Mesendoderm (in vitro differentiated cells): ENCODE measurements at regions not wholly inside any gene's neighbourhood (a gene's known extent, or its start where the extent isn't known, plus 50 kb on each side); places are given as distances from the start of the nearest gene placed in this dataset.
"Not testable (repeated sequence)": the region's sequence is repeated elsewhere in the genome, so short reads cannot be mapped to it uniquely, and the experiment has no call there.

Source experiments
- DNase-seq: peaks from one replicate; pipeline ENCODE4 v3.0.0; 2013
- H2AK5ac ChIP-seq: 2 replicates; pipeline ENCODE4 v1.6.1; 2013; ENCODE audit warnings: low read length, inconsistent platforms
- H2BK120ac ChIP-seq: 2 replicates; pipeline ENCODE4 v1.6.1; 2013; ENCODE audit warnings: low read depth, mild to moderate bottlenecking, low read length, moderate library complexity, mixed read lengths
- H2BK15ac ChIP-seq: replicated peaks from 2 replicates; pipeline ENCODE4 v1.6.1; 2013; ENCODE audit warnings: low read depth, mild to moderate bottlenecking, moderate library complexity
- H2BK5ac ChIP-seq: 2 replicates; pipeline ENCODE4 v1.6.1; 2013; ENCODE audit warnings: low read length, inconsistent platforms
- H3K18ac ChIP-seq: 2 replicates; pipeline ENCODE4 v1.6.1; 2013; ENCODE audit warnings: mild to moderate bottlenecking, low read length, mixed read lengths
- H3K23ac ChIP-seq: one replicate; pipeline ENCODE4 v1.6.1; 2013; ENCODE audit warnings: low read length
- H3K27ac ChIP-seq: 2 replicates; pipeline ENCODE4 v1.5.1; 2013; ENCODE audit warnings: low read depth, mild to moderate bottlenecking, inconsistent platforms, low read length, moderate library complexity
- H3K27me3 ChIP-seq: 2 replicates; pipeline ENCODE4 v1.6.1; 2013; ENCODE audit warnings: low read length, control low read depth, mild to moderate bottlenecking, inconsistent platforms; ENCODE audit not compliant: insufficient read depth, poor library complexity
- H3K36me3 ChIP-seq: 2 replicates; pipeline ENCODE4 v1.6.1; 2013; ENCODE audit warnings: low read length, inconsistent platforms; ENCODE audit not compliant: control insufficient read depth, insufficient read depth
- H3K4ac ChIP-seq: one replicate; pipeline ENCODE4 v1.6.1; 2013; ENCODE audit warnings: low read depth, mild to moderate bottlenecking, low read length, moderate library complexity
- H3K4me1 ChIP-seq: 2 replicates; pipeline ENCODE4 v1.6.1; 2013; ENCODE audit warnings: low read depth, low read length, inconsistent platforms; ENCODE audit not compliant: control insufficient read depth
- H3K4me2 ChIP-seq: 2 replicates; pipeline ENCODE4 v1.6.1; 2013; ENCODE audit warnings: low read length
- H3K4me3 ChIP-seq: 2 replicates; pipeline ENCODE4 v1.5.1; 2013; ENCODE audit warnings: mild to moderate bottlenecking, low read length
- H3K56ac ChIP-seq: one replicate; pipeline ENCODE4 v1.6.1; 2013; ENCODE audit warnings: low read length
- H3K79me1 ChIP-seq: 2 replicates; pipeline ENCODE4 v1.6.1; 2013; ENCODE audit warnings: low read length, inconsistent platforms
- H3K79me2 ChIP-seq: 2 replicates; pipeline ENCODE4 v1.6.1; 2013; ENCODE audit warnings: mild to moderate bottlenecking, low read length; ENCODE audit not compliant: control insufficient read depth, insufficient read depth
- H3K9ac ChIP-seq: 2 replicates; pipeline ENCODE4 v1.6.1; 2013; ENCODE audit warnings: low read length, inconsistent platforms
- H4K5ac ChIP-seq: one replicate; pipeline ENCODE4 v1.6.1; 2013; ENCODE audit warnings: low read length
- H4K8ac ChIP-seq: one replicate; pipeline ENCODE4 v1.6.1; 2013; ENCODE audit warnings: low read depth, mild to moderate bottlenecking, control low read depth, low read length, moderate library complexity
- WGBS: extraction: QIAGEN DNeasy Blood & Tissue Kit; methylation state at CpG from one replicate; pipeline ENCODE4 v1.1.7; 2013; ENCODE audit warnings: low lambda C conversion rate, missing lambda C conversion rate; ENCODE audit not compliant: insufficient coverage; ENCODE audit errors: extremely low coverage; 5-methylcytosine and 5-hydroxymethylcytosine counted together

- no peak overlapping the region for H4K8ac ChIP-seq
- WGBS = no CpG with 5 or more reads among the region's 17 CpGs
- no peak overlapping the region for H3K4me2 ChIP-seq
- no peak overlapping the region for H2BK5ac ChIP-seq
- no peaks in the 10 kb centered on the region for H3K27me3 ChIP-seq
- H3K4me1 ChIP-seq = no peaks in the 10 kb centered on the region
- no peak overlapping the region for H3K4ac ChIP-seq
- H3K79me1 ChIP-seq = no peaks in the 10 kb centered on the region
- no peak overlapping the region for H3K23ac ChIP-seq
- H3K9ac ChIP-seq = no peak overlapping the region
- no peak overlapping the region for H3K4me3 ChIP-seq
- DNase-seq = no peak
- H4K5ac ChIP-seq = no peak overlapping the region
- H3K36me3 ChIP-seq = no peaks in the 10 kb centered on the region
- no peaks in the 10 kb centered on the region for H3K79me2 ChIP-seq
- no peak overlapping the region for H3K27ac ChIP-seq
- H2BK15ac ChIP-seq = no peak overlapping the region
- no peak overlapping the region for H3K56ac ChIP-seq
- H2AK5ac ChIP-seq = no peak overlapping the region
- H2BK120ac ChIP-seq = no peak overlapping the region
- H3K18ac ChIP-seq = no peak overlapping the region
Measured at GRCh38 chr5:26326153-26326759, 712.1 kb downstream of the CDH9 start.

DNA sequence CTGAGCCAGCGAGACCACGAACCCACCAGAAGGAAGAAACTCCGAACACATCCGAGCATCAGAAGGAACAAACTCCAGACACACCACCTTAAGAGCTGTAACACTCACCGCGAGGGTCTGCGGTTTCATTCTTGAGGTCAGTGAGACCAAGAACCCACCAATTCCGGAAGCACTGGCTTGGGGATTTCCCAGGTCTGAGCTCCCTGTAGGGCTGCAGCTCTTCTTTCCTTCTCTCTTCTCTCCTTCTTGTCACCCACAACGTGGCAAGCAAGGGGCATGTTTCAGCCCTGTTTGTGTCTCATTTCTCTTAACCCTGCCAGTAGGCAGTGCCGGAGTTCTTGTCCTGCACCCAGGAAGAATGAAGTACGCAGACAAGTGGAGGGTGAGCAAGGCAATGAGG, 713.0 kb downstream of the CDH9 start:
- not testable (repeated sequence) for H3K79me1 ChIP-seq, H3K4me1 ChIP-seq, H3K4ac ChIP-seq, H2BK15ac ChIP-seq, H3K23ac ChIP-seq, H4K8ac ChIP-seq, H3K27ac ChIP-seq, H3K36me3 ChIP-seq, H2AK5ac ChIP-seq, DNase-seq, H3K56ac ChIP-seq, H2BK5ac ChIP-seq, H3K18ac ChIP-seq, H3K27me3 ChIP-seq, H3K4me2 ChIP-seq, H3K79me2 ChIP-seq, H3K9ac ChIP-seq, H3K4me3 ChIP-seq, H2BK120ac ChIP-seq, H4K5ac ChIP-seq
- no CpG with 5 or more reads among the region's 11 CpGs for WGBS

DNA sequence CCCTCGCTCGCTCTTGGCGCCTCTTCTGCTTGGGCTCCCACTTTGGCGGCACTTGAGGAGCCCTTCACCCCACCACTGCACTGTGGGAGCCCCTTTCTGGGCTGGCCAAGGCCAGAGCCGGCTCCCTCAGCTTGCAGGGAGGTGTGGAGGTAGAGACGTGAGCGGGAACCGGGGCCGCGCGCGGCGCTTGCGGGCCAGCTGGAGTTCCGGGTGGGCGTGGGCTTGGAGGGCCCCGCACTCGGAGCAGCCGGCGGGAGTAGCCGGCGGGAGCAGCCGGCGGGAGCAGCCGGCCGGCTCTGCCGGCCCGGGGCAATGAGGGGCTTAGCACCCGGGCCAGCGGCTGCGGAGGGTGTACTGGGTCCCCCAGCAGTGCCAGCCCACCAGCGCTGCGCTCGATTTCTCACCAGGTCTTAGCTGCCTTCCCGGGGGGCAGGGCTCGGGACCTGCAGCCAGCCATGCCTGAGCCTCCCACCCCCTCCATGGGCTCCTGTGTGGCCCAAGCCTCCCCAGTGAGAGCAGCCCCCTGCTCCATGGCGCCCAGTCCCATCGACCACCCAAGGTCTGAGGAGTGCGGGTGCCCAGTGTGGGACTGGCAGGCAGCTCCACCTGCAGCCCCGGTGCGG, 714.0 kb downstream of the CDH9 start:
- not testable (repeated sequence) for H3K79me2 ChIP-seq, H2BK15ac ChIP-seq, H3K4me3 ChIP-seq, H2BK5ac ChIP-seq, H3K4ac ChIP-seq, H3K23ac ChIP-seq, H3K36me3 ChIP-seq, H3K56ac ChIP-seq, H2AK5ac ChIP-seq, DNase-seq, H3K4me1 ChIP-seq, H3K18ac ChIP-seq, H3K4me2 ChIP-seq, H3K27me3 ChIP-seq, H4K5ac ChIP-seq, H3K27ac ChIP-seq, H3K79me1 ChIP-seq, H2BK120ac ChIP-seq, H3K9ac ChIP-seq, H4K8ac ChIP-seq
- WGBS = no CpG with 5 or more reads among the region's 41 CpGs

GRCh38 chr5:26323794-26324193, 714.6 kb downstream of the CDH9 start:
- H2BK5ac ChIP-seq = no peak overlapping the region

GRCh38 chr5:26321278-26321677, 717.1 kb downstream of the CDH9 start:
- no peaks in the 10 kb centered on the region for H3K4me1 ChIP-seq
- H3K79me2 ChIP-seq = no peaks in the 10 kb centered on the region
- no peak overlapping the region for H4K8ac ChIP-seq
- no peak for DNase-seq
- no peak overlapping the region for H3K27ac ChIP-seq
- no peak overlapping the region for H2BK120ac ChIP-seq
- H3K79me1 ChIP-seq = no peaks in the 10 kb centered on the region
- no peak overlapping the region for H2BK5ac ChIP-seq
- H3K9ac ChIP-seq = no peak overlapping the region
- no CpG with 5 or more reads among the region's 2 CpGs for WGBS
- H3K4me3 ChIP-seq = no peak overlapping the region
- H2BK15ac ChIP-seq = no peak overlapping the region
- H3K36me3 ChIP-seq = no peaks in the 10 kb centered on the region
- H4K5ac ChIP-seq = no peak overlapping the region
- H3K4me2 ChIP-seq = no peak overlapping the region
- H3K4ac ChIP-seq = no peak overlapping the region
- H3K27me3 ChIP-seq = no peaks in the 10 kb centered on the region
- H2AK5ac ChIP-seq = no peak overlapping the region
- H3K56ac ChIP-seq = no peak overlapping the region
- no peak overlapping the region for H3K23ac ChIP-seq
- H3K18ac ChIP-seq = no peak overlapping the region

More at GRCh38 chr5:26323794-26324193, 714.6 kb downstream of the CDH9 start:
- no peaks in the 10 kb centered on the region for H3K79me2 ChIP-seq
- H3K79me1 ChIP-seq = no peaks in the 10 kb centered on the region
- no peak overlapping the region for H4K5ac ChIP-seq
- no peaks in the 10 kb centered on the region for H3K36me3 ChIP-seq
- no peak overlapping the region for H2AK5ac ChIP-seq
- H3K27me3 ChIP-seq = no peaks in the 10 kb centered on the region
- H3K18ac ChIP-seq = no peak overlapping the region
- H2BK120ac ChIP-seq = no peak overlapping the region
- H2BK15ac ChIP-seq = no peak overlapping the region
- H3K4ac ChIP-seq = no peak overlapping the region
- H3K4me1 ChIP-seq = no peaks in the 10 kb centered on the region
- no peak overlapping the region for H4K8ac ChIP-seq
- H3K27ac ChIP-seq = no peak overlapping the region
- no peak overlapping the region for H3K4me3 ChIP-seq
- DNase-seq = no peak
- no peak overlapping the region for H3K4me2 ChIP-seq
- WGBS = no CpG with 5 or more reads among the region's 13 CpGs
- H3K23ac ChIP-seq = no peak overlapping the region
- no peak overlapping the region for H3K9ac ChIP-seq
- no peak overlapping the region for H3K56ac ChIP-seq

DNA sequence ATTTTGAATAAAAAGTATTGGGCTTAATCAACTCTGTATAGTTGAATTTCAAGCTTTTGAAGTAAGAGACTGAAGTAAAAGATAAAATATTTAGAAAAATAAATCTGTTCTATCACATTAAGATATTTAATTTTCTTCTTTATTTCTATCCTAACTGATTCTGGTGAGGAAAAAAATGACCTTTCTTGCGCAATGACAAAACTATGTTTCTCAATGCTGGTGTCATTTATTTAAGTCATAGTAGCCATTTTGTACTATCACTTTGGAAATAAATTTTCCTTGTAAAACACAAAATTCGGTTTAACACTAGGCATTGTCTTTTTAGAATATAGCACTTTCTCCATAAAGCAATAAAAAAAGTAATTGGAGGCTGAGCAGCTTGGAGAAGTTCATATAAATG, 728.0 kb downstream of the CDH9 start:
- no peak overlapping the region for H3K27ac ChIP-seq
- H2BK120ac ChIP-seq = no peak overlapping the region
- no peak overlapping the region for H2BK15ac ChIP-seq
- H3K18ac ChIP-seq = no peak overlapping the region
- H4K8ac ChIP-seq = no peak overlapping the region
- no peak overlapping the region for H3K56ac ChIP-seq
- no peaks in the 10 kb centered on the region for H3K79me2 ChIP-seq
- DNase-seq = no peak
- no peak overlapping the region for H4K5ac ChIP-seq
- no peak overlapping the region for H2AK5ac ChIP-seq
- H3K27me3 ChIP-seq = no peaks in the 10 kb centered on the region
- H2BK5ac ChIP-seq = no peak overlapping the region
- no peak overlapping the region for H3K4ac ChIP-seq
- H3K9ac ChIP-seq = no peak overlapping the region
- H3K36me3 ChIP-seq = no peaks in the 10 kb centered on the region
- H3K4me2 ChIP-seq = no peak overlapping the region
- no peak overlapping the region for H3K23ac ChIP-seq
- no peaks in the 10 kb centered on the region for H3K4me1 ChIP-seq
- H3K79me1 ChIP-seq = no peaks in the 10 kb centered on the region
- WGBS = no CpG with 5 or more reads among the region's 2 CpGs
- H3K4me3 ChIP-seq = no peak overlapping the region
